NB4 (cell line): ENCODE measurements at regions not wholly inside any gene's neighbourhood (a gene's known extent, or its start where the extent isn't known, plus 50 kb on each side); places are given as distances from the start of the nearest gene placed in this dataset.

Source experiments
- MYC ChIP-seq: IDR thresholded peaks from 2 replicates; pipeline ENCODE4 v1.6.1; 2011; ENCODE audit warnings: low read depth, low read length
- POLR2A ChIP-seq: IDR thresholded peaks from 2 replicates; pipeline ENCODE4 v1.6.1; 2011; ENCODE audit warnings: mild to moderate bottlenecking; ENCODE audit not compliant: insufficient read length; ENCODE audit errors: extremely low read depth
- TF ChIP-seq, protein P1 (sequence below): IDR thresholded peaks from one replicate; pipeline ENCODE4 v1.5.1; 2012; ENCODE audit warnings: low read depth, low read length

DNA sequence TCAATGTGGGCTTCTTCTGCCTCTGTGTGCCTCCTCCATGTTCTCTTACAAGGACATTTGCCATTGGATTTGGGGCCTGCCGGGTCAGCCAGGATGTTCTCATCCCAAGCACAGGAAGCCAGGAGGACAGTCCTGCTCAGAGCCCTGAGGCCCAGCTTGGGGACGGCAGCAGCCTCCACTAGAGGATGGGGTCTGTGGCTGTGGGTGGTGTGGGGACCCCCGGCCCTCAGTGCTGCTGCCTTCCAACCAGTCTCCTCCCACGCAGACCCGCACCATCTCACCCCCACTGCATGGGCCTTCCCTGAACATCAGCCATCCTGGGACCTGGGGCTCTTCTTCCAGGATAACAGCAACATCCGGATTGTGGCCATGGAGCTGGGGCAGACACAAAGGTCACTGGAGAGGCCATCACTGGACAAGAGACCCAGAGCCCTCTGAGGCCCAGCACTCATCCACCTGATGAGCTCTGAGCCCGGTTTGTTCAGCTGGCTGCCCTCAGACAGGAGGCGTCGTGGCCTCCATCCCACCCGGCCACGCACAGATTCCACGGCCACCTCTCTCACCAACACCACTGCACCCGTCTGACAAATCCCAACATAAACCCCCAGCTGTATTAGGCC, 56.5 kb upstream of the C14orf180 start:
- TF ChIP-seq, protein P1, sequence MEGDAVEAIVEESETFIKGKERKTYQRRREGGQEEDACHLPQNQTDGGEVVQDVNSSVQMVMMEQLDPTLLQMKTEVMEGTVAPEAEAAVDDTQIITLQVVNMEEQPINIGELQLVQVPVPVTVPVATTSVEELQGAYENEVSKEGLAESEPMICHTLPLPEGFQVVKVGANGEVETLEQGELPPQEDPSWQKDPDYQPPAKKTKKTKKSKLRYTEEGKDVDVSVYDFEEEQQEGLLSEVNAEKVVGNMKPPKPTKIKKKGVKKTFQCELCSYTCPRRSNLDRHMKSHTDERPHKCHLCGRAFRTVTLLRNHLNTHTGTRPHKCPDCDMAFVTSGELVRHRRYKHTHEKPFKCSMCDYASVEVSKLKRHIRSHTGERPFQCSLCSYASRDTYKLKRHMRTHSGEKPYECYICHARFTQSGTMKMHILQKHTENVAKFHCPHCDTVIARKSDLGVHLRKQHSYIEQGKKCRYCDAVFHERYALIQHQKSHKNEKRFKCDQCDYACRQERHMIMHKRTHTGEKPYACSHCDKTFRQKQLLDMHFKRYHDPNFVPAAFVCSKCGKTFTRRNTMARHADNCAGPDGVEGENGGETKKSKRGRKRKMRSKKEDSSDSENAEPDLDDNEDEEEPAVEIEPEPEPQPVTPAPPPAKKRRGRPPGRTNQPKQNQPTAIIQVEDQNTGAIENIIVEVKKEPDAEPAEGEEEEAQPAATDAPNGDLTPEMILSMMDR: no peak
- TF ChIP-seq POLR2A: no peak
- no peak for TF ChIP-seq MYC
